Pancreas (tissue), 10 donors: ENCODE measurements at regions not wholly inside any gene's neighbourhood (a gene's known extent, or its start where the extent isn't known, plus 50 kb on each side); places are given as distances from the start of the nearest gene placed in this dataset.

Experiments used
- ATAC-seq, 4 donors: fragments of 200-7000 bp; cut with Tn5 transposase; one replicate each; pipeline versions ENCODE4 v1.8.0 to v1.9.1; 2020; ENCODE audit warnings: mild to moderate bottlenecking in 4 of 4, moderate library complexity in 4 of 4
- DNase-seq, 6 donors: peaks; one replicate each; pipeline ENCODE4 v3.0.0-alpha.2; 2020
- FAIRE-seq: peaks from 2 replicates; lab custom pipeline; 2012; peaks lifted over from hg19 to GRCh38; lab: Jason Lieb, UNC
- H3K27ac ChIP-seq, 4 donors: fragments of 200-600 bp; sonication (generic); 1 replicate in 3 of 4; 2 replicates in 1 of 4; pipeline versions ENCODE4 v1.5.0 to v1.8.0; 2020
- H3K27me3 ChIP-seq, 4 donors: fragments of 200-600 bp; one replicate each; pipeline ENCODE4 v1.8.0; 2021
- H3K36me3 ChIP-seq, 3 donors: fragments of 200-600 bp; sonication (generic) in 1 of 3; one replicate each; pipeline versions ENCODE4 v1.5.0 to v1.8.0; 2020 to 2021
- H3K4me1 ChIP-seq, 3 donors: fragments of 200-600 bp; one replicate each; pipeline ENCODE4 v1.8.0; 2021
- H3K4me3 ChIP-seq, 4 donors: fragments of 200-600 bp; sonication (generic) in 2 of 4; one replicate each; pipeline versions ENCODE4 v1.5.0 to v1.8.0; 2020 to 2021
- H3K9me3 ChIP-seq, 4 donors: fragments of 200-600 bp; one replicate each; pipeline ENCODE4 v1.8.0; 2021
- CTCF ChIP-seq, 4 donors: fragments of 200-600 bp; sonication (generic) in 3 of 4; IDR thresholded peaks; one replicate each; pipeline versions ENCODE4 v1.5.0 to v1.8.0; 2021; ENCODE audit warnings: antibody characterized with exemption in 4 of 4
- WGBS, 2 donors: extraction: QIAGEN DNeasy Blood & Tissue Kit; methylation state at CpG; one replicate each; pipeline ENCODE4 v1.1.7; 2013; 5-methylcytosine and 5-hydroxymethylcytosine counted together
- intact Hi-C, 3 donors: fragments of 100-400 bp; cut with DNase I; formaldehyde crosslinking; loops; one replicate each; pipeline versions ENCODE4 v1.11.1 to v1.14.2; 2022
- donor health status: healthy with polysubstance abuse.
- donor health status: DM: no; HTN: no; CAD: no; lungs with moderate emphysema.
- donor health status: DM: no; HTN: no; CAD: no.
- donor health status: control.
- donor health status: control.
- donor health status: Bipolar disorder and iron deficiency.
- donor health status: DM: yes; HTN: yes; CAD: no.
- donor health status: DM: no; HTN: no; CAD: no.
- donor health status: DM: no; HTN: no; CAD: no.
- donor health status: DM: yes; HTN: yes; CAD: no.

GRCh38 chr7:156240532-156240931 is 400.0 kb upstream of the RNF32 start:
- no peaks in the 10 kb centered on the region for H3K36me3 ChIP-seq
- H3K4me1 ChIP-seq = no peaks in the 10 kb centered on the region
- no peak for FAIRE-seq
- TF ChIP-seq CTCF (IDR thresholded peaks at IDR 0.05) = no peak
- no peaks in the 10 kb centered on the region for H3K27me3 ChIP-seq
- no peak overlapping the region for H3K4me3 ChIP-seq
- DNase-seq = no peak
- no peaks in the 10 kb centered on the region for H3K9me3 ChIP-seq
- intact Hi-C loops = no loop called here
- no peak overlapping the region for H3K27ac ChIP-seq
- ATAC-seq = no peak

- intact Hi-C loops = no loop called here
Observed at GRCh38 chr7:156238366-156239133, 402.0 kb upstream of the RNF32 start.

GRCh38 chr7:156237614-156238013 is 403.0 kb upstream of the RNF32 start:
- Histone ChIP-seq H3K4me3 (no peak overlapping the region), H3K27ac (no peak overlapping the region), H3K4me1 (no peaks in the 10 kb centered on the region), H3K27me3 (no peaks in the 10 kb centered on the region), H3K9me3 (no peaks in the 10 kb centered on the region), H3K36me3 (no peaks in the 10 kb centered on the region)
- no peak for ATAC-seq
- TF ChIP-seq CTCF (IDR thresholded peaks at IDR 0.05) = no peak
- intact Hi-C loops = no loop called here
- no peak for DNase-seq
- FAIRE-seq = no peak
- 82 to 88% methylated on average over 6 of the region's 6 CpGs for WGBS, 2 donors

More at GRCh38 chr7:156238366-156239133, 402.0 kb upstream of the RNF32 start:
- H3K36me3 ChIP-seq = no peaks in the 10 kb centered on the region
- WGBS, 2 donors = 82 to 85% methylated on average over 19 of the region's 19 CpGs
- no peak overlapping the region for H3K27ac ChIP-seq
- DNase-seq (no peak), ATAC-seq (no peak), FAIRE-seq (no peak)
- no peaks in the 10 kb centered on the region for H3K9me3 ChIP-seq
- H3K4me1 ChIP-seq = no peaks in the 10 kb centered on the region
- no peaks in the 10 kb centered on the region for H3K27me3 ChIP-seq
- no peak for TF ChIP-seq CTCF (IDR thresholded peaks at IDR 0.05)
- no peak overlapping the region for H3K4me3 ChIP-seq

GRCh38 chr7:156236936-156237599 is 403.5 kb upstream of the RNF32 start:
- WGBS, 2 donors = 76 to 81% methylated on average over 15 of the region's 15 CpGs
- Histone ChIP-seq H3K4me3 (no peak overlapping the region), H3K36me3 (no peaks in the 10 kb centered on the region), H3K27me3 (no peaks in the 10 kb centered on the region), H3K9me3 (no peaks in the 10 kb centered on the region), H3K4me1 (no peaks in the 10 kb centered on the region), H3K27ac (no peak overlapping the region)
- FAIRE-seq (no peak), ATAC-seq (no peak), DNase-seq (no peak)
- TF ChIP-seq CTCF (IDR thresholded peaks at IDR 0.05) = no peak
- intact Hi-C loops = no loop called here
